GM23248 (cell line): ENCODE measurements at regions not wholly inside any gene's neighbourhood (a gene's known extent, or its start where the extent isn't known, plus 50 kb on each side); places are given as distances from the start of the nearest gene placed in this dataset.

Experiments
- EZH2 ChIP-seq: fragments of 200-600 bp; sonication (generic); IDR thresholded peaks from 2 replicates; pipeline ENCODE4 v1.6.1; 2018; ENCODE audit warnings: antibody characterized with exemption, mild to moderate bottlenecking; ENCODE audit not compliant: insufficient read depth, poor library complexity, severe bottlenecking
- EZH2phosphoT487 ChIP-seq: fragments of 200-600 bp; sonication (generic); IDR thresholded peaks from 2 replicates; pipeline ENCODE4 v1.6.1; 2018; ENCODE audit warnings: antibody characterized with exemption, moderate library complexity, mild to moderate bottlenecking, low read depth; ENCODE audit not compliant: insufficient read depth

- no peak for TF ChIP-seq EZH2phosphoT487
- TF ChIP-seq EZH2, result no peak
These were observed 172.2 kb upstream of the ATP2B1 start for GRCh38 chr12:89880690-89881350.
